HG03025 (cell line): ENCODE measurements at regions not wholly inside any gene's neighbourhood (a gene's known extent, or its start where the extent isn't known, plus 50 kb on each side); places are given as distances from the start of the nearest gene placed in this dataset.
"Not testable (repeated sequence)": the region's sequence is repeated elsewhere in the genome, so short reads cannot be mapped to it uniquely, and the experiment has no call there.

Experiments used
- ATAC-seq: cut with Tn5 transposase; IDR thresholded peaks from one replicate; pipeline ENCODE4 v1.9.1; 2021; ENCODE audit warnings: mild to moderate bottlenecking, moderate library complexity; ENCODE audit not compliant: unreplicated experiment, low FRiP score

GRCh38 chr14:23744368-23744767, 108.2 kb downstream of the DHRS2 start:
- ATAC-seq = not testable (repeated sequence)

GRCh38 chr14:23750357-23750756, 114.2 kb downstream of the DHRS2 start:
- ATAC-seq = no peak

GRCh38 chr14:23751616-23752015, 115.5 kb downstream of the DHRS2 start:
- ATAC-seq = no peak

DNA sequence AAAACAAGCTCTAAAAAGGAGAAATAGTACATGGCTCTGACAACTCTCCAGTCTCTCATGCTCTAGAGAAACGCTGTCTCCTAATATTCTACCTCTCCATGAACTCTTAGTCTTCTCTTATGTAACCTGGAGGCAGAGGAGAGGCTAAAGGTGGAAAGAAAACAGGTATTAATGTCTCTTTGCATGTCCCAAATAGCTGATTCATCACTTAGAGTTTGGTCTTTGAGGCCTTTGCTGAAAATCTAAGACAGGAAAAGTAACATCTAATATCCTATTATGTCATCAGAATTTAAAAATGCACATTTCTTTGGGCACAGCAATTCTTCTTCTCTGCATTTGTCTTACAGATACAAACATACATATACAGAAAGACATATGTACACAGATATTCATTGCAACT, 127.2 kb downstream of the DHRS2 start:
- no peak for ATAC-seq

DNA sequence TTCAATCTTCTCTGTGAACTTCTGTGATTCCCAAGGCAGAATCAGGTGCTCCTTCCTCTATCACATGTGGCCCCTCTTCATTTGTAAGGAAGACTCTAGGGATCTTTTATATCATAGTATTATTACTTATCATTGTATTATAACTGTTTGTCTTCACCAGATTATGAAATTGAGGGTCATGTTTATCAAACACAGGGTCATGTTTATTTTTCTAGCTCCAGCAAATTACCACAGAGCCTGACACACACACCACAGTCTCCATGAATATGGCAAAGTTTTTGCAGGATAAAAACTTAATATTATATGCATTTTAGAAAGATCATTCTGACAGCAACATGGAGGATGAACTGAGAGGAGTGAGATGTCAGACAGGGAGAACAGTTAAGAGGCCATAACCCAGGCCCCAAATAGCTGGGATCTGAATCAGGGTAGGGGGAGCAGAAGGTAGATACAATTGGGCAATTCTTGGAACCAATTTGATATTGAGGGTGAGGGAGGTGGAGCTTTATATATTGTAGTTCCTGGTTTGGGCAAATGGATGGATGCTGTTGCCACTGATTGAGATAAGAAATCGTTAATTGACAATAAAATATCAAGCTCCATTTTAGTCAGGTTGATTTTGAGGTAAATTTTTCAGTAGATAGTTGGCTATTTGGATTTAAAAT, 130.7 kb downstream of the DHRS2 start:
- no peak for ATAC-seq

- not testable (repeated sequence) for ATAC-seq
These were observed 133.1 kb downstream of the DHRS2 start for GRCh38 chr14:23769221-23769728.

DNA sequence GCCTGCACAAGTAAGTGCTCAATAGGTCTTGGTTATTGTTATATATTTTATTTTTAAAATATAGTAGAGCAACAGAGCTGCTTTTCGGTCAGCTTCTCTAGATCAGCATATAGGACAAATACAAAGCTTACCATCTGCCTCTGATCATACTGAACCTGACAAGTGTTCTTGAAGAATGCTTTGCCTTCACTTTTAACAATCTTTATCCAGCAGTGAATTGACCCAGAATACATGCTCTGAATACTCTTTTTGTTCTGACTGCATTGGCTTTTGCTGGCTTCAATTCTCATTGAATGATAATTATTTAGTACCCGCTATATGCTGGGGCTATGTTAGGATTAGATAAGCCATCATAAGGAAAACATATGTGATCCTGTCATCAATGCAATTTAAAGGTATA, 137.8 kb downstream of the DHRS2 start:
- no peak for ATAC-seq

DNA sequence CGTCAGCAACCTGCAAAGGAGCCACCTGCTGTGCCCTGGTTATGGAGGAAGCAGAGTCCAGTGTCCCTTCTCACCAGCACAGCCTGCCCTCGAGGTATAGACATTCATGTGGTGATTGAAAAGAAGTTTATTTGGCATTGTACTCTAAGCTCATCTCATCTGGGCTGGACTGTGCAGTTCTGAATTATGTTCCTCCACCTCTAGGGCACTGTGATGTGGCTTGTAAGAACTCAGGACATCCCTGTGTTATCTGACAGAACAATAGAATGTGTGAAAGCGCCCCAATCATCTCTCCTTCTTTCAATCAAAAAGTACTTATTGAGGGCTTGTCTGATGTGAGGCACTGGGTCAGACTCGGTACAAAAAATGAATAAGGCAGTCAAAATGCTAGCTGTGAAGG, 140.1 kb downstream of the DHRS2 start:
- ATAC-seq = no peak

DNA sequence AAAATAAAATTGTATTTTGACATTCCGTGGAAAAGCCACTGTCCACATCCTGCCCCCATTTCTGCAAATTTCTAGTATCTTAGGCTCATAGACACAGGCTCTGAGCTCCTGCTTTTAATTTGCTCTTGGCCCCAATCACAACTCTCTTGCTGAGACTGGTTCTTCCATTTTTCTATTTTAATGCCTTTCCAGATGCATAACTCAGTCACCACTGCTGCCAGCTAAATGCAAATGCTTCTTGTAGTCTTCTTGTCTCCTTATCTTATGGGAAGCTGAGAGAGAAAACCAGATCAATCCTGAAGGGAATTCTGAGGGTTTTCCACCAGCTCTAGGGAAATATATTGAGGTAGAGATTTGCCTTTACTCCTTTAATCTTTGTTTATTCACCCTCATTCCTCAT, 149.0 kb downstream of the DHRS2 start:
- ATAC-seq = no peak

GRCh38 chr14:23787436-23787835, 151.3 kb downstream of the DHRS2 start:
- ATAC-seq = no peak

- no peak for ATAC-seq
These were observed 153.5 kb downstream of the DHRS2 start for GRCh38 chr14:23789696-23790095.

DNA sequence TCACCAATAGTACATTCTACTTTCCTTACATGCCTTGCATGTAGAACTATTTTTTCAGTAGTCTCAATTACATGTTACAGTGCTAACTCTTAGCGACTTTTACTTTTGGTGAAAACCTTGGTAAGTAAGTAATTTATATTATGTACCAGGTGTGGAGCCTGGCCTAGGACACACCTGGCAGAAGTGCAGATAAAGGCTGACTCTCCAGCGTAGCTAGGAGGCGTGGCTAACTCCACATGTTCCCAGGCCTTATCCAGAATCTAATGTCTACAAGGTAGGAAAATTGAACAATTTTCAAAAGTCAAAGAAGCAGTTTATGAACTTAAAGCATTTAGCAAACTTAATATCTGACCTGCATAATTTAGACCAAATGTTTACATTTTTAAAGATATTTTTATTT, 157.4 kb downstream of the DHRS2 start:
- no peak for ATAC-seq

DNA sequence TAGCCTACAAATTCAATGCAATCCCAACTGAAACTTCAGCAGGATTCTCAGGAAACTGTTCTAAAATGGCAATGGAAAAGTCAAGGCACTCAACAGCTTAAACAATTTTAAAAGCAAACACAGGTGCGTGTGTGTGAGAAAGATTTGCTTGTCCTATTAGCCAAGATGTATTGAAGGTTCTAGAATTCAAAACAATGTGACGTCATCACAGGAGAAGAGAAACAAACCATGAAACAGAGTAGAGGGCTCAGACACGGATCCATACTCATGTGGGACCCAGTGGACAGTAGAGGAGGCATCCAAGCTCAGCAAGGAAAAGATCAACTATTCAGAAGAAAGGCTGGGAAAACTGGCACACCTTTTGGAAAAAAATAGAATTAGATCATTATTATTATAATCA, 152.8 kb upstream of the DHRS4 start:
- ATAC-seq = no peak

DNA sequence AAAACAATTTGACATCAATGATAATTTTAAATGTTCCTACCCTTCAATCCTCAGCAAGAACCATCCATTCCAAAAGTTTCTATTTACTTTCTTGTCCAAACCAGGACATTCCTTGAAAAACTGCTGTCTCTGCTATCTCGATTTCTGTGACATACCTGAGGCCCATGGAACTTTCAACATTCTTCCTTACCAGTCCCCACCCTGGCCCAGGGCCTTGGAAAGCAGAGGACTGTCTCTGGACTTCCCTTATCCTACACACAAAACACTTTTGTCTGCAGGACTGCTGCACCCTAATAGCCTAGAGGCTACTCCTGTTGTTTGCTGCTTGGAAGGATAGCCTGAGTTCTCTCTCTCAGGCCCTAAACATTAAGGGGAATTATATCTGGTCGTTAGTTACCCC, 151.8 kb upstream of the DHRS4 start:
- ATAC-seq = no peak

- no peak for ATAC-seq
These were observed 148.8 kb upstream of the DHRS4 start for GRCh38 chr14:23804817-23805216.

DNA sequence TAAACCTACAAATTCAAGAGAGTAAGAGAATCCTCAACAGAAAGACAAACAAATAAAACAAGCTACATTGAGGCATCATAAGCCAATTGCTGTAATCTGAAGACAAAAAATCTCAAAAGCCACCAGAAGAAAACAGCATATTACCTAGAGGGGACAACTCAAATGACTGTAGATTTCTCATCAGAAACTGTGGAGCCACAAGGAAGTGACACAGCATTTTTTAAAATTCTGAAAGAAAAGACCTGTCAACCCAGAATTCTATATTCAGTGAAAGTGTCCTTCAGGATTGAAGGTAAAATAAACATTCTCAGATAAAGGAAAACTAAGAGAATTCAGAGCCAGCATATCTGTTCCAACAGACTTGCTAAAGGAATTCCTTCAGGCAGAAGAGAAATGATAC, 147.8 kb upstream of the DHRS4 start:
- ATAC-seq = no peak

GRCh38 chr14:23814527-23815256, 138.9 kb upstream of the DHRS4 start:
- no peak for ATAC-seq

- ATAC-seq = no peak
These were observed 137.2 kb upstream of the DHRS4 start for GRCh38 chr14:23816371-23816770.

- ATAC-seq = no peak
These were observed 136.3 kb upstream of the DHRS4 start for GRCh38 chr14:23817164-23817767.

- no peak for ATAC-seq
These were observed 126.3 kb upstream of the DHRS4 start for GRCh38 chr14:23827100-23827892.

- no peak for ATAC-seq
These were observed 125.6 kb upstream of the DHRS4 start for GRCh38 chr14:23828001-23828400.
